GM19240 (cell line): ENCODE measurements at regions not wholly inside any gene's neighbourhood (a gene's known extent, or its start where the extent isn't known, plus 50 kb on each side); places are given as distances from the start of the nearest gene placed in this dataset.
A peak's percentile ranks its signal among the peaks of the same experiment; 100 is the strongest.
"Not testable (repeated sequence)": the region's sequence is repeated elsewhere in the genome, so short reads cannot be mapped to it uniquely, and the experiment has no call there.

Experiments
- DNase-seq: peaks from one replicate; pipeline ENCODE4 v3.0.0; 2011; ENCODE audit warnings: low spot score; ENCODE audit not compliant: insufficient read length

DNA sequence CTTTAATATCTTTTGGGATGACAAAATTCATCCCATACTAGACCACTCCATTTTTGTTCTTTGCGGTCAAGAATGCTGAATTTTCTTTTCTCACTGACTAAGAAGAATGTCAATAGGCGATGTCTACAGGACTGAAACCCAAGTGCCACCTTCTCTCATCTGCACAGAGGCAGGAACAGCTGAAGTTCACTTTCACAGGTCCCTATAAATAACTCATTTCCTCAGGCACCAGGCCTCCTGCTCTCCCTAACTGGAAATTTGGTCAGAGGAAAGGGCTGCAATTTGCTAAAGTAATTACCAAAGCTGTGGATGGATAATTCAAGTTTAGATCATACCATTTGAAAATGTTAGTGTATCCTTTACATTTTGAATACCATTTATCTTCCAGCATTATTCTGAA, 142.9 kb downstream of the DIRAS2 start:
- DNase-seq = no peak

DNA sequence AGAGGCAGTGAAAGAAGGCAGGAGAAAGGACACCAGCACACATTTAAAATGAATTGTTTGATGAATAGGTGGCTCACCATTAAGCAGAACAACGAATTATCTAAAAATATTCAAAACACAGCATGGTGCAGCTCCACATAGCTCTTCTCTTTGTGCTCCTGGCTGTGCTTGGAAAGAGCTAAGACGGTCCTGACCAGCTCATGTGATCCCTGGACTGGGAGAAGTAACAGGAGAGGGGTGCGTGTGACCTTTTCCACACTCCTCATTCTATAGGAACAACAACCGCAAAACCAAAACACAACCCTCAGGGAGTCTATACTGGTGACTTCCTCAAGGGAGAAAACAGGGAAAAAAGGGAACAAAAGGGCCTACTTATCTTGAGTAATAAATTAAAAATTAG, 140.5 kb downstream of the DIRAS2 start:
- DNase-seq = no peak

DNA sequence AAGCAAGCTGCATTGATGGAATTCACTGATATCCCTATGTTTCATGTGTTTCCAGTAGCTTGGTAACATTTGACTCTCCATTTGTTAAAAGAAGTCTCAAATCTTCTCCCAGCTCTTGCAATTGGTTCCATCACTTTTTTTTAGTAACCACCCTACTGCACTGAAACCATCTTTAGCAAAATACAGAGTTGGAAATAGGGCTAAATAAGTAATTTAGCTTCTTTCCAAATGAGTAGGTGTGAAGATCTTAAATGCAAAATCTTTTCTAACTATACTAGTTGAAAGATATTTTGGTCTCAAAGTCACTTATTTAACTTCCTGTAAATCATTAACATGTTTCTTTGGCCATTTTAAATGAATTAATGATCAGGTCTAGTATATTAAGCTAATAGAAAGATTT, 138.1 kb downstream of the DIRAS2 start:
- DNase-seq = no peak

DNA sequence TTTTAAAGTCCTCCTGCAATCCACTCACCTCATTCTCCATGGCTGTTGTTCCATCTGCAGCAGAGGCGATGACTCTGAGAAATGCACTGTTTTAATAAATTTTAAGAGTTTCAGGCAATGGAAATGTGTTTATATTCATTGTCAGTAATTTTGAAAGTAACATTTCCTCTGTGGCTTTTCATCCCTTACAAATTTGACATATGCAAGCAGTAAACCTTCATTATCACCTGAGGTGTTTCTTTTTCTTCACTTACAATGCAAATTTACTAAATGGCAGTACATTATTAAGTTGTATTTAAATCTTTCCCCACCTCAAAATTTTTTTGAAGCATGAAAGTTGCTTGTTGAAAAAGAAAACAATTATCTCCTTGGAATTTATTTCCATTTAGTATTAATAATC, 136.9 kb downstream of the DIRAS2 start:
- DNase-seq = no peak

DNA sequence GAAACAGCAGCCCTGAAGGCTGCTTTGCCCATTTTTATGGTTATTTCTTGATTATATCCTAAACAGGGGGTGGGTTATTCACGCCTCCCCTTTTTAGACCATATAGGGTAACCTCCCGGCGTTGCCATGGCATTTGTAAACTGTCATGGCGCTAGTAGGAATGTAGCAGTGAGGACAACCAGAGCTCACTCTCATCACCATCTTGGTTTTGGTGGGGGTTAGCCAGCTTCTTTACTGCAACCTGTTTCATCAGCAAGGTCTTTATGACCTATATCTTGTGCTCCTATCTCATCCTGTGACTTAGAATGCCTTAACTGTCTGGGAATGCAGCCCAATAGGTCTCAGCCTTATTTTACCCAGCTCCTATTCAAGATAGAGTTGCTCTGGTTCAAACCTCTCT, 136.2 kb downstream of the DIRAS2 start:
- not testable (repeated sequence) for DNase-seq

DNA sequence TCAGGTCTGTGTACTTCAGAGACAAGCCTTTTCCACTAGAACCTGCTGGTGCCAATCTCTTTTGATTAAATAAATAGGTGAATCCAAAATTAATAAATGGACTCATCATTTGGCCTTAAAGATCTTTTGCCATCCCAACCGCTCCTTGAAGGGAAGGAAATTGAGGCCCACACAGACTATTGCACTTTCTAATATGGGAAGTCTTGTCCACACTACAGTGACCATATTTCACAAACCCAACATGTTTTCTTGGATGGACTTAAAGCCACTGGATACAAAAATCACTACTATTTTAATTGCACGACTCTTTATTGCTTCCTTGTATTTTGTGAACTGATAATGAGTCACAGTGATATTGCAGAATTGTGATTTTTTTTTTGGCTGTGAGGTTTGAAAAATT, 135.0 kb downstream of the DIRAS2 start:
- DNase-seq = no peak

DNA sequence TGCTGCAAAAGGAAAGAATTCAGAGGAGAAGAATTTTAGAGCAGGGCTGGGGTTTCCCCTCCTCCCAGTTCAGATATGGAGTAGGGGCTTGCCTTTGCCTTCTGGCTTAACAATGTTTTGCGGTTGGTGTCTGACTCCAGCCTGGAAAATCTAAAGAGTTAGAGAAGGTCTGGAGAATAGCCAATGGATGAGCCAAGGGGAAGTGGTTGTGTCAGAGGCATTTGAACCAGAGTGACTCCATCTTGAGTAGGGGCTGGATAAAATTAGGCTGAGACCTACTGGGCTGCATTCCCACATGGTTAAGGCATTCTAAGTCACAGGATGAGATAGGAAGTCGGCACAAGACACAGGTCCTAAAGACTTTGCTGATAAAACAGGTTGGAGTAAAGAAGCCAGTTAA, 133.7 kb downstream of the DIRAS2 start:
- DNase-seq = no peak

DNA sequence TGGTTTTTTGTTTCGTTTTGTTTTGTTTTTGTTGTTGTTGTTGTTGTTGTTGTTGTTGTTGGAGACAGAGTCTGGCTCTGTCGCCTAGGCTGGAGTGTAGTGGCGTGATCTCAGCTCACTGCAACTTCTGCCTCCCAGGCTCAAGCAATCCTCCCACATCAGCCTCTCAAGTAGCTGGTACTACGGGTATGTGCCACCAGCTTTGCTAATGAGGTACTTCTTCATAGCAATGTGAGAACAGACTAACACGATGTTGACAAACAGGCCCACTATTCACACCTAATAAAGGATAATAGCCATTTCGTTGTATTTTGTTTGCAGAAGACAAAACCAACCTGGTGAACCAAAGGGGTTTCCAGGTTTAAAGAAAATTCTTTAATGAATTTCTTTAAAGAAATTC, 130.9 kb downstream of the DIRAS2 start:
- no peak for DNase-seq

DNA sequence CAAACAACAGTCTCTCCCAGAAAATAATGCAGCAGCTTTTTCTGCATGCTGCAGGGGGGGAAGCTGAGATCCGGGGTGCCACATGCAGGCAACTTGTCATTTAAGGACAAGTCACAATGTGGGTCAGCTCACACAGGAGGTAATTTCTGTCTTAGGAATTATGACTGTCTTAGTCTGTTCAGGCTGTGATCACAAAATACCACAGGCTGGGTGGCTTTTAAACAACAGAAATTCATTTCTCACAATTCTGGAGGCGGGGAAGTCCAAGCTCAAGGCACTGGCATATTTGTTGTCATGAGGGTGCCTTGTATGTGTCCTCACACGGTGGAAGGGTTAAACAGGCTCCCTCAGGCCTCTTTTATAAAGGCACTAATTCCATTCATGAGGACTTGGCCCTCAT, 127.7 kb downstream of the DIRAS2 start:
- no peak for DNase-seq

DNA sequence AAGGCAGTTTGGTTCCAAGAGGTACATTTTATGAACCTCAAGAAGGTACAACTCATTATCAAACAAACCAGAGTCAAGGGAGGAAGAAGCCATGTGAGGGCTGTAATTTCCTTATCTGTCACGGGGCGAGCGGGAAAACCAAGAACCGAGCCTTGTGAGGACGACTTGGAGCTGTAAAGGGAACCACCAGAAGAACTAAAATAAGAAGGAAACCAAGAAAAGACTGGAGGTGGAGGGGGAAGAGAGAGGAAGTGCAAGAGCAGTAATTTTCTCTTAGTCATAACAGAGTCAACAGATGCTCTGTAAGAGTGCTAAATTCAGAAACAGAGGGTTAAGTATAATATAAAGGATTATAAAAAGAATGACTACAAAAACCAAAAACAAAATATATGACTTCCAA, 127.1 kb downstream of the DIRAS2 start:
- no peak for DNase-seq

DNA sequence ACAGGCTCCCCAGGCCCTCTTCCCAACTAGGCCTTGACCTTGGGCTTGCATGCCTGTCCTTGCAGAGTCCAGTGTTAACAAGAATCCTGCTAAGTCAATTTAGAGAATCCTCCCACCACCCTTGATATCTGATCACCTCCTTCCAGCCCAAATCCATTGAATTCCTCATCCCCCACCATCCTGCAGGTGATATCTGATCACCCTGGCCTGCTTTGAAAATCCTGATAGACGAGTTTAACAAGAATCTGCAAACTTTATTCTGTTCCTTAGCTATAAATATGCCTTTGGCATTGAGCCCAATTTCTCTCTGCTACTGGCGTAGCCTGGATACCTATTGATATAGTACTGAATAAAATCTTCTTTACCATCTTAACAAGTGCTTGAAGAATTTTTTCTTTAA, 125.5 kb downstream of the DIRAS2 start:
- no peak for DNase-seq

DNA sequence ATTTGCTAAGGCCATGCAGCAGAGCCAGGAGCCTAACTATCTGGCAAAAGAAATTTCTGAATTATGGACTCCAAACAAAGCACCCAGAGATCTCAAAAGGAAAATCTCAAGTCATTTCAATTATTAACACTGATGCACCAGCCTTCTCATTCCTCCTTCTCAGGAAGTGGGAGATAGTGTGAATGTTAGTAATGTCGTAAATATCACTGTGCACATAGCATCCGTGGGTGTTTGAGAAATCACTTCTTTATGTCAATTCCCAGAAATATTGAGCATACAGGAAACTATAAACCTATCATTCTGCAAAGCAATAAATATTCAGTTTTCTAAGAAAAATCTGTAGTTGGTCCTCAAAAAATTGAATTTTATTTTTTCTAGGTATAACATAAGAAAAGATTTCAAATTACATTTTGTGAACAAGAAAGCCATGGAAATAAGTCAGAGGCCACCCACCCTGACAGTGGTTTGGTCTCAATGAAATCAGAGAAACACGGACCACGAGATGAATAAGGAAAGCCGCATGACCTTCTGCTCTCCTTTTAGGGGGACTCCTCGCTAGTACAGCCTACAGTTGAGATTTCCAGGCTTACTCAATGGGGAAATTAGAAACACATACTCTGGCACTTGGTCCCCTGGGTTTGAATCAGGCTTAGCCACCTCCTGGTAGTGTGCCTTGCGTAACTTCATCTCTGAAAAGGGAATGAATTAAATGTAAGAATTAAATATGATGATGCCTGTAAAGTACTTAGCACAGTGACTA, 120.6 kb downstream of the DIRAS2 start:
- DNase-seq = no peak

DNA sequence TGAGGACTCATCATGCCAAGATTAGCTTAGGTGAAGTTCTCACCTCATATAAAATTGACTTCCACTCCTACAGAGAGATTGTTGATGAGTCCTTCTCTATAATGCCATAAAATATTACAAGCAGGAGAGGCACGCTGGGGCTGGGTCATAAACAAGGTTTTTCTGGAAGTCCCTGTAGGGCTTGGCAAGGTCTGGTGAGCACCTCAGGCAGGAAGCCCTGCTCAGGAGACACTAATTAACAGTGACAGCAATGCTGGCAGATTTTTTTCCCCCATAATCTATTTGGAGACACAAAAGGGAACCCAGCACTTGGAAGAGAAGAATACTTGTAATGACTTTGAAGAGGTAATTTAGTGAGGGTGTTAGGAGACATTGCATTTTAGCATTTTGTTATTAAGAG, 118.7 kb downstream of the DIRAS2 start:
- no peak for DNase-seq

DNA sequence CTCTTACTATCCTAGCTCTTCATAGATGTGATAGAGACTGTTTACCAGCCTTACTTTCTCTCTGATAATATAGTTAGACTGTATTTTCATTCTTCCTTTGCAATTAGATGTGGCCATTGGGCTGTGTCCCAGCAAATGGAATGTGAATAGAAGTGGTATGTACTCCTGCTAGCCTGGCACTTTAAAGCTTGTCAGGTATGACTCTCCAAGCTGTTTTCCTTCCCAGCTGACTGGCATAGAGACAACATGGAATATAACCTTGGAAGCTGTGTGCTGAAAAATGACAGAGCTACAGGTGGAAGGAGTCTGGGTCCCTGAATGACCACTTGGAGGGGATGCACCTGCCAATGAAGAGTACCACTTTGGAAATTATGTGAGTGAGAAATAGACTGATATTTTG, 116.2 kb downstream of the DIRAS2 start:
- DNase-seq = no peak

DNA sequence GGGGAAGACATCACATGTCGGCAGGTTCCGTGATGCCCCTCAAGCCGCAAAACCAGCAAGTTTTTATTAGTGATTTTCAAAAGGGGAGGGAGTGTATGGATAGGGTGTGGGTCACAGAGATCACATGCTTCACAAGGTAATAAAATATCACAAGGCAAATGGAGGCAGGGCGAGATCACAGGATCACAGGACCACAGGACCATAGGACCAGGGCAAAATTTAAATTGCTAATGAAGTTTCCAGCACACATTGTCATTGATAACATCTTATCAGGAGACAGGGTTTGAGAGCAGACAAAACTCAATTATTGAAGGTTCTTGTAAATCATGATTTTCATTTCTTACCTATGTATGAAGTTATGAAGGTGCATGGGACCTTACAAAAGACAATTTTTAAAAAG, 106.5 kb downstream of the DIRAS2 start:
- not testable (repeated sequence) for DNase-seq

DNA sequence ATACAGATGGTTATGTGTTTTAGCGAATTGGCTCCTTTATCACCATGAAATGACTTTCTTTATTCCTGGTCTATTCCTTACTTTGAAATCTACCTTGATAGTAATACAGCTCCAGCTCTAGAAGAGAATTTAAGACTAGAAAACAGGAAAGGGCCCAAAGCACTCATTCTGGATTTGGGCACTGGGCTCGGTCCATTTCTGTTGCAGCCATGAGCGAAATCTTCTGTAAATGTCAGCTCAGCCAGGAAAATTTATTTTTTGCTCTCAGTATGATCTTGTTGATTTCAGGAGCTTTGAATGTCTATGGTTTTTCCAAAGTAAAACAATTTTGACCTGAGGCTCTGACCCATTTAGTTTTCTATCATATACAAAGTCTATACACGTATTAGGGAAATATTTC, 104.1 kb downstream of the DIRAS2 start:
- no peak for DNase-seq

DNA sequence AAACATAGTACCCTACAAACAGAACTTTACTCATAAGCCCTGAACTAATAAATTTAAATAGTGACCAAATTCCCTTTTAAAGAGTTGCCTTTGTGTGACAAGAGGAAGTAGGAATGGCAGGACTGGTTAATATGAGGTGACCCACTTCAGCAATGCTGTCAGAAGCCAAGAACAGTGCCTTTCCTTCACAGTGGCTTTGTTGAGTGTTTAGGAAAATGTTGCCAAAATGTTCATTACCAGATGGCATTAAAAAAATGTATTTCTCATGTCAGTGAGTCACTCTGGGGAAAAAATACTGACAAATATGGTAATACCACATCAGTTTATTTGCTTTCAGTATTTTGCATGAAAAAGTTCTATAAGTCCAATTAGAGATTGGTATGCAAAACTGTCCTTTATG, 103.3 kb downstream of the DIRAS2 start:
- DNase-seq = no peak

DNA sequence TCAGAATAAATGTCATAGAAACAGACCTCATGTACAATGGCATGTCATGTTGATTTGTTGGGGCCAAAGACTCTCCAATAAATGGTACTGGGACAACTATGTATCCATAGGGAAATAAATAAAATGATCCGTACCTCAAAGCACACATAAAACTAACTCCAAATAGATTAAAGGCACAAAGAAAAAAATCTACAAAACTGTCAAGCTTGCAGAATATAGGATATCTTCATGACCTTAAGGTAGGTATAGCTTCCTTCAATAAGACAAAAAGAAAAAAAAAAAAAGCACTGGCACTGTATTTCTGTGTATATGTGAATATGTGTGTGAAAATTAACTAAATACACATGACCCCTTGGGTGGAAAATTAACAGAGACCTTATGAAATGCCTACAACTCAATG, 101.9 kb downstream of the DIRAS2 start:
- DNase-seq = no peak

DNA sequence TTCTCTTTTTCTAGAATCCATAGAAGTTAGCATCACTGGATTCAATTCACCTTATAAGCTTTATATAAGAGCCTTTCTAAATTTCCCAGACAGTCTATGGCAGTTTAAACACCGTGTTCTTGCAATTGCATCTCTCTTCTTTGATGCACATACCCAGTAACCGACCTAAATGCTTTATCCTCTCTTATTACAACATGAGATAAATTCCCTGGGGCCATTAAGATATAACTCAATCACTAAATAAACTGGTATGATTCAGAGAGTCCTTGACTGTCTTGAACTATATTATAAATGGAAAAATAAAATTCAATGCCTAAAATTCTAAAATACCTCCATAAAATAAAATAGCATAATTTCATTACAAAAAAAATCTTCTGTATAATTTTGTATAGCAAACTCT, 98.1 kb downstream of the DIRAS2 start:
- no peak for DNase-seq

DNA sequence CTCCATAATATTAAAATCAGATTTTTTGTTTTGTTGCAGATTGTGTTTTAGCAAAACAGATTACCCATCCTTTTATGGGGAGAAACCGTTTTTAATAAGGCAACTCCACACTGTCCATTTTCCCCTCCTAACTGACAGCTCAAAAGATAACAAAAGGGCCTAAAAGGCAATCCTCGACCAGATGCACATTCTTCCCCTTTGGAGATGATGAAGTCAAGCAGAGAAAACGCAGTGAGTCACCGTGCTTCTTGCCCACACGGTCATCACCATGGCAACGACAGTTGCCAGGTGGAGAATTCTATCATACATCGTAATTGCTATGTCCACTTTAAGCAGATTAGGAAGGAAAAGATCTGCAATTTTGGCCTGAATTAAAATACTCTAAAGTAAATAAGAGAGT, 96.4 kb downstream of the DIRAS2 start:
- no peak for DNase-seq

DNA sequence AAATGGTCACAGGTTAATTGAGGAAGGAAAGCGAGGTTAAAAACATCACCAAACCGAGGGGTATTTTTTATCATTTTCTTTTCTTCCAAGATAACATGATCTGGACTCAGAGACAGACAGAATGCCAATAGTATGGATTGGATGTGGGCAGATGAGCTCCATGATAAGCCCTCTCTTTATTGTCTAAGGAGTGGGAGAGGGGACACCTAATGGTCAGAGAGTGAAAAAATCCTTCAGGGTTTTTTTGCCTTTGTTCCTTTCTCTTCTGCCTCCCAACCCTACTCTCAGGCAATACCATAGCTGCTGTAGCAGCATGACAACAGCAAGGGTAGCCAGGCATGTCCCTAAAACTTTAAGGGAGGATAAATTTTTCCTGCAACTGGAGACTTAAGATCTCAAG, 94.7 kb downstream of the DIRAS2 start:
- DNase-seq = no peak

DNA sequence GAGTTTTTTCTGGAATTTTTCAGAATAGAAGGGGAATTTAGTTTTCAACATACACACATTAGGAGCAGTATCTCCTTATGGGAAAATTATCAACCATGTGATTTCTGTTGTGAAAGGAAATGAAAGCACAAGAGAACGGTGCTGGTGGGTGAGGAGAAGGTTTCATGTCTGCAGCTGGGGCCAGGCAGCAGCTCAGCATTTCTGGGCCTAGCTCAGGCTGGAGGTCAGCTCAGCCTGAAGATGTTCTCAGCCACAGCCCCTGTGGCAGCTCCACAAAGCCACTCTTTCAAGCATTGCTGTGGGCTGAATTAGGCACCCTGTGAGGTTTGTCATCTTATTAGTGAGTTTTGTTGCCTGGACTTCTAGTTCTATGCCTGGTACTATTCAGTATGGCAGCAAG, 90.3 kb downstream of the DIRAS2 start:
- DNase-seq = peak; percentile 15

DNA sequence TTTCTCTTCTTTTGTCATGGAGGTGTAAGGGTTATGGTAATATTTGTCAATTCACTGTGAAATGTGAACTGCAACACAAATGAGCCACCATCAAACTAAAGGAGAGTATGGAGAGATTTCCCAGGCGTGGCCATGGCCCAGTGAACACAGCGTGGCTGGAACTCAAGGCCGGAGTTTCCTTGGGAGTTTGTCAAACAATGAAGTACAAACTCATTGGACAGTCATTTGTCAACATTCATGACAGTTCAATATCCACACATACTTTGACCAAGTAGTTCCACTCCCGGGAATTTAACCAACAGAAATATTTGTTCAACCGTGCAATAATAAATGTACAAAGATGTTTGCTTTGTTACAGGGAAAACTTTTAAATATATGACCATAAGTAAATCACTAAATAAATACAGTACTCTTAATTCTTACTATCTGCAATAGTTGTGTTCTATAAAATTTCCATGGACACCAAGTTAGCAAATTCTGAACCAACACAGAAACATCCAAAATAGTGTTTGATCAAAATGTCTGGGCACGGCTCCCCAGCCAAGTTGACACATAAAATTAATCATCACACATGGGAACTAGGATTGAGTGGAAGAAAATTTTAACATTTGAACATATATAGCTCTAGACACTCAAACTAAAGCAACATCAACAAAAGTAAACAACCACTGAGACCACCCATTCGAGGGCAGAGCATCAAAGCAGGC, 87.1 kb downstream of the DIRAS2 start:
- DNase-seq = no peak
